HepG2 (cell line): ENCODE measurements at regions not wholly inside any gene's neighbourhood (a gene's known extent, or its start where the extent isn't known, plus 50 kb on each side); places are given as distances from the start of the nearest gene placed in this dataset.

Experiments
- ATAC-seq: fragments of 200-7000 bp; cut with Tn5 transposase; 3 replicates; pipeline ENCODE4 v1.9.1; 2020; ENCODE audit warnings: mild to moderate bottlenecking, moderate library complexity
- BruUV-seq: library from RNA; stranded (reverse); fragments of 400-500 nt; replicated peaks from 2 replicates; lab custom pipeline; 2021; lab: Mats Ljungman, UMichigan
- CTCF ChIA-PET: fragments of 300-600 bp; formaldehyde crosslinking; extraction: SDS; loops from one replicate; lab custom pipeline; 2021; ENCODE audit warnings: low total read pairs, inconsistent platforms, low intra/inter-chr PET ratio; lab: Yijun Ruan, JAX
- POLR2A ChIA-PET: fragments of 350-600 bp; sonication (Branson Sonifier 250); formaldehyde crosslinking; loops from one replicate; lab custom pipeline; 2020; ENCODE audit warnings: antibody characterized with exemption, inconsistent platforms; lab: Yijun Ruan, JAX
- DNase-seq: peaks from one replicate; pipeline ENCODE4 v3.0.0-alpha.2; 2015; ENCODE audit warnings: low spot score
- FAIRE-seq: peaks from 3 replicates; lab custom pipeline; 2011; peaks lifted over from hg19 to GRCh38; lab: Jason Lieb, UNC
- H2AFZ ChIP-seq: one replicate; pipeline ENCODE4 v1.6.1; 2011; ENCODE audit warnings: low read length, inconsistent platforms
- H3K27ac ChIP-seq: fragments of 300-600 bp; 3 replicates; pipeline ENCODE4 v1.8.0; 2011; ENCODE audit warnings: mixed run types, mild to moderate bottlenecking, mixed read lengths, low read length, inconsistent platforms; ENCODE audit not compliant: insufficient read depth; ENCODE audit errors: extremely low read length
- H3K27me3 ChIP-seq, 2 experiments: fragments of 200-600 bp in 1 of 2; 2 replicates in 1 of 2; 3 replicates in 1 of 2; pipeline versions ENCODE4 v1.6.0 to v1.8.0; 2011; ENCODE audit warnings: low read length in 2 of 2, mild to moderate bottlenecking in 2 of 2, moderate library complexity in 2 of 2, inconsistent platforms in 1 of 2; ENCODE audit not compliant: insufficient read depth in 2 of 2, control insufficient read depth in 1 of 2
- H3K36me3 ChIP-seq, 2 experiments: fragments of 200-600 bp in 1 of 2; replicated peaks in 1 of 2; 2 replicates in 1 of 2; 3 replicates in 1 of 2; pipeline versions ENCODE4 v1.5.1 to v1.8.0; 2011; ENCODE audit warnings: low read length in 2 of 2, inconsistent platforms in 1 of 2; ENCODE audit not compliant: insufficient read depth in 2 of 2, control insufficient read depth in 1 of 2
- H3K4me1 ChIP-seq: 2 replicates; pipeline ENCODE4 v1.5.1; 2012; ENCODE audit warnings: low read length, inconsistent platforms; ENCODE audit not compliant: insufficient read depth
- H3K4me2 ChIP-seq: 2 replicates; pipeline ENCODE4 v1.6.0; 2011; ENCODE audit warnings: low read depth, low read length, inconsistent platforms
- H3K4me3 ChIP-seq, 3 experiments: fragments of 200-600 bp in 1 of 3; sonication (generic), shearing (Covaris generic) in 1 of 3; replicated peaks in 1 of 3; 2 replicates each; pipeline ENCODE4 v1.5.1; 2011 to 2016; ENCODE audit warnings: low read length in 3 of 3, inconsistent platforms in 2 of 3, low read depth in 2 of 3, mild to moderate bottlenecking in 2 of 3, control low read depth in 1 of 3, mixed read lengths in 1 of 3; ENCODE audit not compliant: insufficient read depth in 1 of 3
- H3K79me2 ChIP-seq: one replicate; pipeline ENCODE4 v1.6.1; 2011; ENCODE audit warnings: low read length, inconsistent platforms; ENCODE audit not compliant: insufficient read depth
- H3K9ac ChIP-seq: 2 replicates; pipeline ENCODE4 v1.6.0; 2011; ENCODE audit warnings: mild to moderate bottlenecking, low read depth, low read length, inconsistent platforms; ENCODE audit not compliant: insufficient read depth
- H3K9me3 ChIP-seq: 2 replicates; pipeline ENCODE4 v1.5.1; 2012; ENCODE audit warnings: mild to moderate bottlenecking, low read length
- H4K20me1 ChIP-seq: 2 replicates; pipeline ENCODE4 v1.6.0; 2011; ENCODE audit warnings: inconsistent platforms, mild to moderate bottlenecking, low read length, moderate library complexity; ENCODE audit not compliant: insufficient read depth
- ESRRA ChIP-seq: sonication (generic); formaldehyde crosslinking; IDR thresholded peaks from 2 replicates; pipeline ENCODE4 v1.5.1; 2020; ENCODE audit warnings: mild to moderate bottlenecking, low read depth, missing genetic modification reagents
- SOX6 ChIP-seq, 2 experiments: fragments of 450-650 bp in 1 of 2; sonication (generic) in 1 of 2; formaldehyde crosslinking in 1 of 2; IDR thresholded peaks; 2 replicates each; pipeline versions ENCODE4 v1.4.0 to v1.6.1; 2017 to 2020; ENCODE audit warnings: antibody characterized with exemption in 1 of 2, mild to moderate bottlenecking in 1 of 2, missing genetic modification reagents in 1 of 2
- ZNF674 ChIP-seq: sonication (generic); formaldehyde crosslinking; IDR thresholded peaks from 2 replicates; pipeline ENCODE4 v1.5.0; 2020; ENCODE audit warnings: low read depth, mild to moderate bottlenecking, missing genetic modification reagents
- in situ Hi-C: cut with HindIII; loops from 2 replicates; pipeline ENCODE4 v1.10.0; 2017; ENCODE audit warnings: low pct_unique_long_range_greater_than_20kb; ENCODE audit not compliant: extremely low pct_ligation_motif_present
- intact Hi-C: fragments of 100-400 bp; cut with micrococcal nuclease; formaldehyde crosslinking; loops from one replicate; pipeline ENCODE4 v1.10.0; 2022; ENCODE audit not compliant: unreplicated experiment
- TF ChIP-seq, protein P1 (sequence below): sonication (generic); formaldehyde crosslinking; IDR thresholded peaks from 2 replicates; pipeline ENCODE4 v1.8.0; 2022; ENCODE audit warnings: low read depth, missing genetic modification reagents
- TF ChIP-seq, protein P2 (sequence below): sonication (generic); formaldehyde crosslinking; IDR thresholded peaks from 2 replicates; pipeline ENCODE4 v1.5.0; 2020; ENCODE audit warnings: mild to moderate bottlenecking, missing genetic modification reagents

DNA sequence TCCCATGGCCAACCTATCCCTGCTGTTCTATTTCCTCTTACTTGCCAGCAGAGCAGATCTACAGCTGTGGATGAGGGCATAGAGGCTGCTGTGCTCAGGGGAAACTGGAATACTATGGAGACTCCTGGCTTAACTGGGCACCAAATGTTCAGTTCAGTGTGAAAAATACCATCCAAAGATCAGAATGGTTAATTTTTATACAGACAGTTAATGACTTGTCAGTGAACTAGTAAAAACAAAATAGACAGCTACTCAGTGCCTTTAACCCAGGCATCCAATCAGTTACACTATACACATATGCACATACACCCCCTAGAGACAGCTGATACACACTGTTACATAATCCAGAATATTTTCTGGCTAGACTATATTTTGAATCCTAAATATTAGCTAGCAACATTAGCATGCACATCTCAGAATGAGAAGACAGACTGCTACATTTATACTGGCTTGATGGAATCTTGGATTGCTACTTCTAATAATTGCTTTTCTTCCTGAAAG lies 59.1 kb upstream of the WIPF1 start:
- no TSS peak for BruUV-seq
- intact Hi-C loops = no loop called here
- H4K20me1 ChIP-seq = no peaks in the 10 kb centered on the region
- H3K27me3 ChIP-seq = peaks cover 0 to 8% of the 10 kb centered on the region in 2 experiments; a peak in 4 of 5 replicates
- no peak overlapping the region for H3K4me3 ChIP-seq
- H3K4me1 ChIP-seq = no peaks in the 10 kb centered on the region
- no peak overlapping the region for H3K9ac ChIP-seq
- no peak for ATAC-seq
- H3K4me2 ChIP-seq = no peak overlapping the region
- H3K27ac ChIP-seq = no peak overlapping the region
- no peak overlapping the region for H2AFZ ChIP-seq
- FAIRE-seq = no peak
- H3K79me2 ChIP-seq = no peaks in the 10 kb centered on the region
- in situ Hi-C loops = no loop called here
- TF ChIP-seq ZNF674 (CRISPR knock-in tag) (no peak), ESRRA (CRISPR knock-in tag) (no peak), SOX6 (IDR thresholded peaks at IDR 0.05) (no peak), SOX6 (CRISPR knock-in tag; IDR thresholded peaks at IDR 0.05) (no peak)
- TF ChIP-seq, protein P1, sequence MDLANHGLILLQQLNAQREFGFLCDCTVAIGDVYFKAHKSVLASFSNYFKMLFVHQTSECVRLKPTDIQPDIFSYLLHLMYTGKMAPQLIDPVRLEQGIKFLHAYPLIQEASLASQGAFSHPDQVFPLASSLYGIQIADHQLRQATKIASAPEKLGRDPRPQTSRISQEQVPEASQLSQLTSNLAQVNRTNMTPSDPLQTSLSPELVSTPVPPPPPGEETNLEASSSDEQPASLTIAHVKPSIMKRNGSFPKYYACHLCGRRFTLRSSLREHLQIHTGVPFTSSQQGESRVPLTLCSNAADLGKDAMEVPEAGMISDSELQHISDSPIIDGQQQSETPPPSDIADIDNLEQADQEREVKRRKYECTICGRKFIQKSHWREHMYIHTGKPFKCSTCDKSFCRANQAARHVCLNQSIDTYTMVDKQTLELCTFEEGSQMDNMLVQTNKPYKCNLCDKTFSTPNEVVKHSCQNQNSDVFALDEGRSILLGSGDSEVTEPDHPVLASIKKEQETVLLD (CRISPR knock-in tag) = no peak
- TF ChIP-seq, protein P2, sequence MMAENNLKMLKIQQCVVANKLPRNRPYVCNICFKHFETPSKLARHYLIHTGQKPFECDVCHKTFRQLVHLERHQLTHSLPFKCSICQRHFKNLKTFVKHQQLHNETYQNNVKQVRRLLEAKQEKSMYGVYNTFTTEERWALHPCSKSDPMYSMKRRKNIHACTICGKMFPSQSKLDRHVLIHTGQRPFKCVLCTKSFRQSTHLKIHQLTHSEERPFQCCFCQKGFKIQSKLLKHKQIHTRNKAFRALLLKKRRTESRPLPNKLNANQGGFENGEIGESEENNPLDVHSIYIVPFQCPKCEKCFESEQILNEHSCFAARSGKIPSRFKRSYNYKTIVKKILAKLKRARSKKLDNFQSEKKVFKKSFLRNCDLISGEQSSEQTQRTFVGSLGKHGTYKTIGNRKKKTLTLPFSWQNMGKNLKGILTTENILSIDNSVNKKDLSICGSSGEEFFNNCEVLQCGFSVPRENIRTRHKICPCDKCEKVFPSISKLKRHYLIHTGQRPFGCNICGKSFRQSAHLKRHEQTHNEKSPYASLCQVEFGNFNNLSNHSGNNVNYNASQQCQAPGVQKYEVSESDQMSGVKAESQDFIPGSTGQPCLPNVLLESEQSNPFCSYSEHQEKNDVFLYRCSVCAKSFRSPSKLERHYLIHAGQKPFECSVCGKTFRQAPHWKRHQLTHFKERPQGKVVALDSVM (CRISPR knock-in tag) = no peak
- peaks cover 12% of the 10 kb centered on the region for H3K9me3 ChIP-seq
- H3K36me3 ChIP-seq = no peaks in the 10 kb centered on the region
- no peak for DNase-seq
- POLR2A ChIA-PET = no interaction called here
- CTCF ChIA-PET = no interaction called here
